ENCODE measurements at regions not wholly inside any gene's neighbourhood (a gene's known extent, or its start where the extent isn't known, plus 50 kb on each side); places are given as distances from the start of the nearest gene placed in this dataset.

- TF ChIP-seq CTCF (IDR thresholded peaks at IDR 0.05; ENCODE audit: control extremely low read depth in 1 of 3, insufficient read depth in 1 of 3, low read depth in 1 of 3, low read length in 3 of 3) (no peak), RAD21 (IDR thresholded peaks at IDR 0.05 in 1 of 2, conservative IDR thresholded peaks at IDR 0.05 in 1 of 2; ENCODE audit: low read depth in 2 of 2, low read length in 2 of 2) (no peak), MAFK (IDR thresholded peaks at IDR 0.05; ENCODE audit: low read depth, low read length) (no peak), JUN (IDR thresholded peaks at IDR 0.05; ENCODE audit: low read depth, low read length) (no peak), USF2 (IDR thresholded peaks at IDR 0.05; ENCODE audit: low read length) (no peak), POLR2A (IDR thresholded peaks at IDR 0.05; ENCODE audit: control extremely low read depth in 1 of 2, low read depth in 2 of 2, low read length in 2 of 2) (no peak), MAX (IDR thresholded peaks at IDR 0.05) (no peak), EP300 (IDR thresholded peaks at IDR 0.05; ENCODE audit: borderline replicate concordance in 1 of 2, low read depth in 2 of 2, low read length in 2 of 2) (no peak), HDAC2 (IDR thresholded peaks at IDR 0.05; ENCODE audit: borderline replicate concordance in 1 of 2, low read depth in 2 of 2, low read length in 2 of 2) (no peak)
Measured at GRCh38 chr3:90136456-90137191, 1029.2 kb downstream of the EPHA3 start.

All from H1 (cell line).